ENCODE measurements at regions not wholly inside any gene's neighbourhood (a gene's known extent, or its start where the extent isn't known, plus 50 kb on each side); places are given as distances from the start of the nearest gene placed in this dataset.

GRCh38 chr13:21287331-21287907 is 111.0 kb downstream of the MRPL57 start:
- no peak for TF ChIP-seq SMC3 (IDR thresholded peaks at IDR 0.05; ENCODE audit: low read depth, low read length)
- no peak for TF ChIP-seq CTCF (IDR thresholded peaks at IDR 0.05)

Data from SK-N-SH (cell line).